H1 (cell line): ENCODE measurements at regions not wholly inside any gene's neighbourhood (a gene's known extent, or its start where the extent isn't known, plus 50 kb on each side); places are given as distances from the start of the nearest gene placed in this dataset.
A peak's percentile ranks its signal among the peaks of the same experiment; 100 is the strongest.

ENCODE experiments used
- CTCF ChIA-PET: fragments of 300-600 bp; sonication (Branson Sonifier 250); formaldehyde crosslinking; loops from one replicate; lab custom pipeline; 2021; ENCODE audit not compliant: partially characterized antibody; lab: Charles Lee
- POLR2A ChIA-PET: fragments of 300-600 bp; sonication (Branson Sonifier 250); formaldehyde crosslinking; loops from one replicate; lab custom pipeline; 2021; ENCODE audit warnings: inconsistent platforms; ENCODE audit not compliant: partially characterized antibody; lab: Charles Lee
- DNase-seq, 2 experiments: peaks; one replicate each; pipeline versions ENCODE4 v3.0.0 to v3.0.0-alpha.2; 2010 to 2022; ENCODE audit warnings: low spot score in 2 of 2, low read depth in 1 of 2, mixed read lengths in 1 of 2
- FAIRE-seq: peaks from 2 replicates; lab custom pipeline; 2011; peaks lifted over from hg19 to GRCh38; lab: Jason Lieb, UNC
- H2AFZ ChIP-seq: 2 replicates; pipeline ENCODE4 v1.8.1; 2012; ENCODE audit warnings: low read length, inconsistent platforms
- H2AK5ac ChIP-seq: 2 replicates; pipeline ENCODE4 v1.6.1; 2013; ENCODE audit warnings: low read depth, low read length
- H2BK120ac ChIP-seq: replicated peaks from 2 replicates; pipeline ENCODE3; 2013; ENCODE audit warnings: low read depth, low read length, inconsistent platforms
- H2BK12ac ChIP-seq: 2 replicates; pipeline ENCODE4 v1.6.1; 2013; ENCODE audit warnings: low read depth, low read length
- H2BK15ac ChIP-seq: 2 replicates; pipeline ENCODE4 v1.6.1; 2013; ENCODE audit warnings: low read length
- H2BK20ac ChIP-seq: 2 replicates; pipeline ENCODE4 v1.6.1; 2013; ENCODE audit warnings: low read length
- H2BK5ac ChIP-seq: 2 replicates; pipeline ENCODE4 v1.6.1; 2013; ENCODE audit warnings: low read depth, low read length
- H3K14ac ChIP-seq: 2 replicates; pipeline ENCODE4 v1.6.1; 2013; ENCODE audit warnings: inconsistent platforms; ENCODE audit not compliant: insufficient read length
- H3K18ac ChIP-seq: 2 replicates; pipeline ENCODE4 v1.6.1; 2013; ENCODE audit warnings: low read length; ENCODE audit errors: extremely low read depth
- H3K23ac ChIP-seq: 2 replicates; pipeline ENCODE4 v1.6.1; 2013; ENCODE audit warnings: inconsistent platforms; ENCODE audit not compliant: insufficient read length
- H3K23me2 ChIP-seq: 2 replicates; pipeline ENCODE4 v1.6.1; 2013; ENCODE audit warnings: low read depth, low read length
- H3K27ac ChIP-seq: 2 replicates; pipeline ENCODE4 v1.6.1; 2011; ENCODE audit warnings: low read depth, low read length, inconsistent platforms
- H3K27me3 ChIP-seq, 4 experiments: replicated peaks in 1 of 4; 1 replicate in 1 of 4; 2 replicates in 3 of 4; pipeline versions ENCODE4 v1.6.1 to v1.8.1; 2011 to 2013; ENCODE audit warnings: low read length in 3 of 4, mild to moderate bottlenecking in 3 of 4, inconsistent platforms in 2 of 4, mixed read lengths in 2 of 4, moderate library complexity in 1 of 4; ENCODE audit not compliant: control insufficient read depth in 3 of 4, insufficient read depth in 3 of 4; ENCODE audit errors: extremely low read depth in 1 of 4
- H3K36me3 ChIP-seq, 4 experiments: 2 replicates each; pipeline versions ENCODE4 v1.6.1 to v1.8.1; 2011 to 2013; ENCODE audit warnings: mild to moderate bottlenecking in 4 of 4, low read length in 3 of 4, moderate library complexity in 2 of 4, control low read depth in 1 of 4, inconsistent platforms in 1 of 4; ENCODE audit not compliant: insufficient read depth in 4 of 4, control insufficient read depth in 2 of 4
- H3K4ac ChIP-seq: replicated peaks from 2 replicates; pipeline ENCODE3; 2013; ENCODE audit warnings: low read length, low read depth, mixed read lengths, inconsistent platforms; ENCODE audit not compliant: insufficient read length
- H3K4me1 ChIP-seq, 4 experiments: replicated peaks in 1 of 4; 1 replicate in 1 of 4; 2 replicates in 3 of 4; pipeline versions ENCODE4 v1.6.1 to v1.8.1; 2011 to 2013; ENCODE audit warnings: low read length in 3 of 4, inconsistent platforms in 2 of 4, mixed read lengths in 1 of 4; ENCODE audit not compliant: insufficient read depth in 4 of 4, control insufficient read depth in 3 of 4
- H3K4me2 ChIP-seq, 2 experiments: 2 replicates each; pipeline versions ENCODE4 v1.6.1 to v1.8.1; 2011 to 2013; ENCODE audit warnings: low read depth in 2 of 2, low read length in 2 of 2, control low read depth in 1 of 2, inconsistent platforms in 1 of 2, mild to moderate bottlenecking in 1 of 2; ENCODE audit not compliant: insufficient read depth in 1 of 2
- H3K4me3 ChIP-seq, 4 experiments: fragments of 200-600, 300-600 bp in 1 of 4; sonication (generic), shearing (Covaris generic), sonication (Bioruptor Twin) in 1 of 4; 2 replicates each; pipeline versions ENCODE4 v1.5.1 to v1.8.1; 2011 to 2016; ENCODE audit warnings: low read length in 4 of 4, low read depth in 3 of 4, control low read depth in 2 of 4, inconsistent platforms in 2 of 4, mild to moderate bottlenecking in 2 of 4, mixed read lengths in 1 of 4, moderate library complexity in 1 of 4; ENCODE audit not compliant: insufficient read depth in 2 of 4; ENCODE audit errors: extremely low read depth in 1 of 4
- H3K56ac ChIP-seq: replicated peaks from 2 replicates; pipeline ENCODE3; 2013; ENCODE audit warnings: low read depth, mild to moderate bottlenecking, mixed read lengths, low read length, inconsistent platforms; ENCODE audit not compliant: insufficient read length
- H3K79me1 ChIP-seq: 2 replicates; pipeline ENCODE4 v1.6.1; 2013; ENCODE audit warnings: low read depth, low read length, control low read depth
- H3K79me2 ChIP-seq, 2 experiments: 2 replicates each; pipeline versions ENCODE4 v1.6.1 to v1.8.1; 2012 to 2013; ENCODE audit warnings: low read length in 2 of 2, mild to moderate bottlenecking in 2 of 2, inconsistent platforms in 1 of 2; ENCODE audit not compliant: insufficient read depth in 2 of 2, control insufficient read depth in 1 of 2
- H3K9ac ChIP-seq, 4 experiments: replicated peaks in 1 of 4; 1 replicate in 1 of 4; 2 replicates in 3 of 4; pipeline versions ENCODE4 v1.6.1 to v1.8.1; 2011 to 2013; ENCODE audit warnings: low read depth in 3 of 4, low read length in 3 of 4, control low read depth in 2 of 4, mild to moderate bottlenecking in 2 of 4, moderate library complexity in 2 of 4, inconsistent platforms in 1 of 4; ENCODE audit errors: extremely low read depth in 1 of 4
- H3K9me3 ChIP-seq, 2 experiments: 2 replicates each; pipeline versions ENCODE4 v1.6.1 to v1.8.1; 2012 to 2013; ENCODE audit warnings: mild to moderate bottlenecking in 2 of 2, moderate library complexity in 2 of 2, control low read depth in 1 of 2, inconsistent platforms in 1 of 2, low read depth in 1 of 2, low read length in 1 of 2, mixed read lengths in 1 of 2; ENCODE audit not compliant: insufficient read depth in 2 of 2
- H4K20me1 ChIP-seq, 2 experiments: replicated peaks in 1 of 2; 2 replicates each; pipeline versions ENCODE3 to v1.8.1; 2011 to 2013; ENCODE audit warnings: inconsistent platforms in 2 of 2, low read length in 2 of 2, mild to moderate bottlenecking in 1 of 2; ENCODE audit not compliant: insufficient read depth in 2 of 2, control insufficient read depth in 1 of 2
- H4K5ac ChIP-seq: 2 replicates; pipeline ENCODE4 v1.6.1; 2013; ENCODE audit warnings: low read length, low read depth, mixed read lengths, inconsistent platforms; ENCODE audit not compliant: insufficient read length
- H4K8ac ChIP-seq: 2 replicates; pipeline ENCODE4 v1.8.0; 2013; ENCODE audit warnings: mild to moderate bottlenecking, moderate library complexity, low read length, inconsistent platforms; ENCODE audit not compliant: insufficient read depth; ENCODE audit errors: extremely low read depth
- H4K91ac ChIP-seq: replicated peaks from 2 replicates; pipeline ENCODE3; 2013; ENCODE audit warnings: low read length, mixed read lengths, inconsistent platforms; ENCODE audit not compliant: insufficient read length
- BACH1 ChIP-seq: IDR thresholded peaks from 2 replicates; pipeline ENCODE4 v1.6.1; 2012; ENCODE audit warnings: low read length, improper control_type of control experiment
- E2F6 ChIP-seq: IDR thresholded peaks from 2 replicates; pipeline ENCODE4 v1.6.1; 2012; ENCODE audit warnings: inconsistent platforms
- WGBS, 2 experiments: shearing (Covaris generic) in 1 of 2; methylation state at CpG; one replicate each; pipeline versions ENCODE4 v1.1.6 to v1.1.7; 2013 to 2015; ENCODE audit warnings: low lambda C conversion rate in 2 of 2, mixed read lengths in 2 of 2, inconsistent platforms in 1 of 2, low coverage in 1 of 2, missing lambda C conversion rate in 1 of 2; ENCODE audit not compliant: insufficient replicate concordance in 2 of 2, insufficient coverage in 1 of 2, insufficient read length in 1 of 2; ENCODE audit errors: extremely low coverage in 1 of 2, missing lambda C conversion rate in 1 of 2; 5-methylcytosine and 5-hydroxymethylcytosine counted together

- no peak overlapping the region; the same call in 1 of the 2 replicates for H4K8ac ChIP-seq
- no peak overlapping the region for H3K56ac ChIP-seq
- H2BK20ac ChIP-seq = no peak overlapping the region
- H3K18ac ChIP-seq = no peak overlapping the region
- peak; percentile 60; the same call in 1 of the 2 replicates for TF ChIP-seq BACH1
- TF ChIP-seq E2F6 = no peak
- TF ChIP-seq, all 59 proteins: peak for 1
- Histone ChIP-seq H2BK120ac (no peak overlapping the region), H3K79me2 (no peaks in the 10 kb centered on the region), H3K4me1 (peaks cover 3 to 17% (median 8%) of the 10 kb centered on the region in 4 experiments), H3K79me1 (no peaks in the 10 kb centered on the region), H3K36me3 (no peaks in the 10 kb centered on the region), H3K4ac (no peak overlapping the region), H4K20me1 (no peaks in the 10 kb centered on the region), H3K9me3 (no peaks in the 10 kb centered on the region), H3K4me2 (peak overlapping the region in 1 of 2 experiments; percentile 7; a peak in 2 of 4 replicates), H2AFZ (no peak overlapping the region), H4K5ac (peak overlapping the region; percentile 15), H3K9ac (no peak overlapping the region), H2AK5ac (no peak overlapping the region), H2BK5ac (no peak overlapping the region), H3K27me3 (no peaks in the 10 kb centered on the region), H2BK15ac (no peak overlapping the region), H3K23ac (no peak overlapping the region), H4K91ac (no peak overlapping the region), H3K27ac (no peak overlapping the region), H2BK12ac (no peak overlapping the region), H3K14ac (no peak overlapping the region), H3K23me2 (peaks cover 3% of the 10 kb centered on the region; the same call in 1 of the 2 replicates), H3K4me3 (no peak overlapping the region; a peak in 1 of 8 replicates)
- WGBS, 2 experiments = 17% methylated on average over 7 of the region's 7 CpGs; no CpG with 5 or more reads in 1 of the 2 experiments
- CTCF ChIA-PET = interaction anchor here (0.9 to 2.3 kb wide), 2 partner anchors 40 to 238 kb away, joined by 3 to 11 read pairs; no protein-coding TSS in a partner anchor
- POLR2A ChIA-PET = interaction anchor here (1.3 kb wide), 1 partner anchor 19 kb away, joined by 4 read pairs; no protein-coding TSS in a partner anchor
- FAIRE-seq (no peak), DNase-seq (no peak)
Observed at GRCh38 chr16:5252791-5253190, 155.2 kb upstream of the EEF2KMT start.
